Activated T-helper 1 cell treated with anti-CD3 and anti-CD28 coated beads, Interleukin-12 subunit alpha, Interleukin-12 subunit beta, Interleukin-2, Interleukin-4 antibody, amounts not matched to agents 30 ng/mL and 10 ng/mL and 1 ng/mL, durations not matched to agents 14 hours and 24 hours and 36 hours (primary cell): ENCODE measurements at regions not wholly inside any gene's neighbourhood (a gene's known extent, or its start where the extent isn't known, plus 50 kb on each side); places are given as distances from the start of the nearest gene placed in this dataset.
"Not testable (repeated sequence)": the region's sequence is repeated elsewhere in the genome, so short reads cannot be mapped to it uniquely, and the experiment has no call there.

Source experiments
- DNase-seq: peaks from one replicate; pipeline ENCODE4 v3.0.0; 2021; ENCODE audit warnings: low spot score
- H3K27ac Mint-ChIP-seq: one replicate; pipeline ENCODE4 v1.8.0; 2021; ENCODE audit warnings: mild to moderate bottlenecking, mixed read lengths
- H3K27me3 Mint-ChIP-seq: one replicate; pipeline ENCODE4 v1.8.0; 2022; ENCODE audit warnings: mild to moderate bottlenecking, moderate library complexity, mixed read lengths; ENCODE audit not compliant: insufficient read depth
- H3K36me3 Mint-ChIP-seq: one replicate; pipeline ENCODE4 v1.8.0; 2021; ENCODE audit warnings: low read depth, mixed read lengths
- H3K4me1 Mint-ChIP-seq: one replicate; pipeline ENCODE4 v1.8.0; 2021; ENCODE audit warnings: low read depth, mixed read lengths
- H3K4me3 Mint-ChIP-seq: one replicate; pipeline ENCODE4 v1.8.0; 2021; ENCODE audit warnings: mild to moderate bottlenecking, moderate library complexity, mixed read lengths
- H3K9me3 Mint-ChIP-seq: one replicate; pipeline ENCODE4 v1.8.0; 2021; ENCODE audit warnings: mixed read lengths
- intact Hi-C: fragments of 100-400 bp; cut with micrococcal nuclease; formaldehyde crosslinking; loops from one replicate; pipeline ENCODE4 v1.15.1; 2024

DNA sequence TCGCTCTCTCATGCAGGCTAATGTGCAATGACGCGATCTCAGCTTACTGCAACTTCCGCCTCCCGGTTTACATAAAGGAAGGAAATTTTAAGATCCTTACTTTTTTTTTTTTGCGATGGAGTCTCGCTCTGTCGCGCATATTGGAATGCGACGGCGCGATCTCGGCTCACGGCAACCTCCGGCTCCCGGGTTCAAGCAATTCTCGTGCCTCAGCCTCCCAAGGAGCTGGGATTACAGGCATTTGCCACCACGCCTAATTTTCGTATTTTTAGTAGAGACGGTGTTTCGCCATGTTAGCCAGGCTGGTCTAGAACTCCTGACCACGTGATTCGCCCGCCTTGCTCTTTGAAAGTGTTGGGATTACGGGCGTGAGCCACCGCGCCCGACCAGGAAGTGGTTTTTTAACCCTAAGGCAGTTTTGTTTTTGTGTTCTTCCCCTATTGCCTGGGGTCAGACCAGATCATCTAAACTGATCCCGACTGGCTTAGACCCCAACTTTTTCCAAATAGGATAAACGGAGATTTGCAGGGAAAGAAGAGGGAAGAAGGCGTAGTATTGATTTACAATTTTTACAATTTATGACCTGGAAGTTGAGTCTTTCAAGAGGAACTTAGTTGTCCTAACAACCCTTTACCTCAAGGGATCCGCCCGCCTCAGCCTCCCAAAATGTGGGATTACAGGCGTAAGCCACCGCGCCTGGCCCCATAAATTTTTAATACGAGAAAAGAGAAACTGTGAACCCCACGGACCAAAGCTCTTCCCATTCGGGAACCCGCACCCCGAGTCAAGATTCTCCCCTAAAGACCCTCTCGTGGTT lies 142.0 kb downstream of the ZNF737 start:
- intact Hi-C loops, result loop anchor here (2.0 to 10.0 kb wide), 3 partner anchors 185 to 1411 kb away; partner anchors contain the start of genes ZNF43 and ZNF431
- Mint-ChIP-seq H3K36me3 (peaks cover 15% of the 10 kb centered on the region), H3K27me3 (no peaks in the 10 kb centered on the region), H3K4me3 (peak overlapping the region; percentile 94), H3K27ac (peak overlapping the region; percentile 97), H3K4me1 (no peaks in the 10 kb centered on the region), H3K9me3 (peaks cover 37% of the 10 kb centered on the region)
- peak; percentile 4 for DNase-seq

DNA sequence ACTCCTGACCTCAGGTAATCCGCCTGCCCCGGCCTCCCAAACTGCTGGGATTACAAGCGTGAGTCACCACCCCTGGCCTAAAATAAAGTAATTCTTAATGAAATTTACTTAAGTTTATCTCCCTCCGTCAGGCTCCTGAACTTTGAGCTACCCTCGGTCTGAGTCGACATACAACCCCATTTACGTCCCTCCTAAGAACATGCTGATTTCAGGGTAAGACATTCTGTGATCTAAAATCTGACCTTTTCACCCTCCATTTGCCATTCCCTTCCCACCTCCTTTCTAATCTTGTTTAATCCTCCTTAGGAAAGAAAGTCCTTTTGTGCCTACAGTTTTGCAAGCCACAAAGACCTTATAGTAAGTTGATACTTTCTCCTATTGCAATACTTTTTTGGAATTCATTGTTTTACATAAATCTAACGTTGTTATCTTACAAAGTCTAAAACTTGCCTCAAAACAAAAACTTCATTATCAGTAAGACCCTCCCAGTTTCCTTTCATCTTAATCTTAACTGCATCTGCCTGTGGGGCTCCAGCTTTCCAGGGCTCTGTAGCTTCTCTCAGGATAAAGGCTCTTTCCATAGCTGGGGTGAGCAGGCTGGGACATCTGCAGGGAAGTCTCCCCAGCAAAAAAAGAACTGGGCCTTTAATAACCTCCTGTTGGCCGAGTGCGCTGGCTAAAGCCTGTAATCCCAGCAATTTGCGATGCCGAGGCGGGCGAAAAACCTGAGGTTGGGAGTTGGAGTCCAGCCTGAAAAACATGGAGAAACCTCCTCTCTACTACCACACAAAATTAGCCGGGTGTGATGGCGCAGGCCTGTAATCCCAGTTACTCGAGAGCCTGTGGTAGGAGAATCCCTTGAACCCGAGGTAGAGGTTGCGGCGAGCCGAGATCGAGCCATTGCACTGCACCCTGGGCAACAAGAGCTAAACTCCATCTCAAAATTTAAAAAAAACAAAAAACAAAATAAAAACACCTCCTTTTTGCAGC lies 143.1 kb downstream of the ZNF737 start:
- H3K27me3 Mint-ChIP-seq, result no peaks in the 10 kb centered on the region
- peak overlapping the region; percentile 94 for H3K4me3 Mint-ChIP-seq
- peaks cover 16% of the 10 kb centered on the region for H3K36me3 Mint-ChIP-seq
- no peak for DNase-seq
- H3K9me3 Mint-ChIP-seq, result peaks cover 34% of the 10 kb centered on the region
- H3K27ac Mint-ChIP-seq, result no peak overlapping the region
- no peaks in the 10 kb centered on the region for H3K4me1 Mint-ChIP-seq
- intact Hi-C loops, result loop anchor here (2.0 to 10.0 kb wide), 3 partner anchors 184 to 1412 kb away; partner anchors contain the start of genes ZNF43 and ZNF431

GRCh38 chr19:20416661-20417060 lies 148.9 kb downstream of the ZNF737 start:
- H3K27me3 Mint-ChIP-seq, result no peaks in the 10 kb centered on the region
- no peak for DNase-seq
- H3K36me3 Mint-ChIP-seq, result peaks cover 16% of the 10 kb centered on the region
- H3K4me3 Mint-ChIP-seq, result no peak overlapping the region
- peaks cover 52% of the 10 kb centered on the region for H3K9me3 Mint-ChIP-seq
- H3K27ac Mint-ChIP-seq, result no peak overlapping the region
- intact Hi-C loops, result no loop called here
- H3K4me1 Mint-ChIP-seq, result no peaks in the 10 kb centered on the region

DNA sequence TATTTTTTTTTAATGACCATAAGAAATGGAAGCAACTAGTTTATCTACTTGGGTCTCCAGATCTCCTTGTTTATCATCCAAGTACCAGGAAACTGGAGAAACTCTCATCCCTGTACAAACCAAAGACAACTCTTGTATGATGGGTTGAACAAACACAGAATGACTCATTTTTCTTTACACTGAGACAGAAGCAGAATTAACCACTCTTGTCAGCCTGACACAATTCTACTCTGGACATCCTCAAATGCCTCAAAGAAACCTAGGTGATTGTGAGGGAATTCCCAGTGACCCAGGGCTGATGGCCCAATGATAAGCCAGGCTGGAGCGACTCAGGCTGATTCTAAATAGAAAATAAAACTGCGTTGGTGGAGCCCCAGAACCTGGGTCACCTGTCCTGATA lies 151.5 kb downstream of the ZNF737 start:
- intact Hi-C loops, result no loop called here
- Mint-ChIP-seq H3K9me3 (peaks cover 42% of the 10 kb centered on the region), H3K36me3 (peaks cover 20% of the 10 kb centered on the region), H3K4me1 (no peaks in the 10 kb centered on the region), H3K27me3 (no peaks in the 10 kb centered on the region), H3K27ac (no peak overlapping the region), H3K4me3 (no peak overlapping the region)
- DNase-seq, result no peak

- intact Hi-C loops, result no loop called here
- DNase-seq, result no peak
- no peaks in the 10 kb centered on the region for H3K4me1 Mint-ChIP-seq
- no peak overlapping the region for H3K27ac Mint-ChIP-seq
- H3K4me3 Mint-ChIP-seq, result no peak overlapping the region
- peaks cover 21% of the 10 kb centered on the region for H3K36me3 Mint-ChIP-seq
- peaks cover 45% of the 10 kb centered on the region for H3K9me3 Mint-ChIP-seq
- no peaks in the 10 kb centered on the region for H3K27me3 Mint-ChIP-seq
Measured at GRCh38 chr19:20413705-20414104, 151.9 kb downstream of the ZNF737 start.

DNA sequence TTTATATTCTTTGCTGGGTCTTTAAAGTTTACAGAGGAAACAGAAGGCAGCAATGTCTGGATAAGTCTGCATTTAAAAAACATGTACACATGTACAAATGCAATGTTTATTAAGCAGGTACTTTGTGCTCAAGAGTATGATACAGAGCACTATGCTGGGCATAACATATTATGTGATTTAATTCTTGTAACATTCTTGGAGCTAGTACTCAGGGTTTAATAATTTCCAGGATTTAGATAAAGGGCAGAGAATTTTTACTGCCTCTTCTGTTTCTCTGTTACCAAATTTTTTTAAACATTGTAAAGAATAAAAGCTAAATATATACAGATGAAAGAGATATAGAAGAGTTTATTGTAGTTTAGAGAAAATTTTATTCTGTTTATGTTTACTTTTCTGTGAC lies 152.7 kb downstream of the ZNF737 start:
- Mint-ChIP-seq H3K4me1 (no peaks in the 10 kb centered on the region), H3K9me3 (peaks cover 49% of the 10 kb centered on the region), H3K4me3 (no peak overlapping the region), H3K27me3 (no peaks in the 10 kb centered on the region), H3K36me3 (peaks cover 23% of the 10 kb centered on the region), H3K27ac (no peak overlapping the region)
- DNase-seq, result no peak
- intact Hi-C loops, result no loop called here

DNA sequence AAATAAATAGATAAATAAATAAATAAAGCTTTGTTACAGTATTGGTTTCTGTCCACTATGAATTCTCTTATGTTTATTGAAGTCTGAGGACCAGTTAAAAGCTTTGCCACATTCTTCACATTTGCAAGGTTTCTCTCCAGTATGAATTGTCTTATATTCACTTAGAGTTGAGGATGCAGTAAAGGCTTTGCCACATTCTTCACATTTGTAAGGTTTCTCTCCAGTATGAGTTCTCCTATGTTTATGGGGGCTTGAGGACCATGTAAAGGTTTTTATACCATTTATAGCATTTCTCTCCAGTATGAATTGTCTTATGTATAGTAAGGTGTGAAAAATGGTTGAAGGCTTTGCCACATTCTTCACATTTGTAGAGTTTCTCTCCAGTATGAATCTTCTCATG lies 168.3 kb downstream of the ZNF737 start:
- no peak overlapping the region for H3K27ac Mint-ChIP-seq
- intact Hi-C loops, result no loop called here
- DNase-seq, result no peak
- no peaks in the 10 kb centered on the region for H3K27me3 Mint-ChIP-seq
- peaks cover 2% of the 10 kb centered on the region for H3K36me3 Mint-ChIP-seq
- H3K9me3 Mint-ChIP-seq, result peaks cover 41% of the 10 kb centered on the region
- no peak overlapping the region for H3K4me3 Mint-ChIP-seq
- no peaks in the 10 kb centered on the region for H3K4me1 Mint-ChIP-seq

- Mint-ChIP-seq H3K4me1 (no peaks in the 10 kb centered on the region), H3K9me3 (peaks cover 42% of the 10 kb centered on the region), H3K27me3 (no peaks in the 10 kb centered on the region), H3K4me3 (no peak overlapping the region), H3K36me3 (no peaks in the 10 kb centered on the region), H3K27ac (no peak overlapping the region)
- no peak for DNase-seq
- intact Hi-C loops, result no loop called here
Measured at GRCh38 chr19:20388706-20389225, 176.8 kb downstream of the ZNF737 start.

- DNase-seq, result no peak
- H3K27me3 Mint-ChIP-seq, result no peaks in the 10 kb centered on the region
- H3K4me3 Mint-ChIP-seq, result no peak overlapping the region
- H3K36me3 Mint-ChIP-seq, result no peaks in the 10 kb centered on the region
- H3K9me3 Mint-ChIP-seq, result peaks cover 51% of the 10 kb centered on the region
- H3K4me1 Mint-ChIP-seq, result no peaks in the 10 kb centered on the region
- intact Hi-C loops, result no loop called here
- H3K27ac Mint-ChIP-seq, result no peak overlapping the region
Measured at GRCh38 chr19:20385061-20385460, 180.5 kb downstream of the ZNF737 start.

DNA sequence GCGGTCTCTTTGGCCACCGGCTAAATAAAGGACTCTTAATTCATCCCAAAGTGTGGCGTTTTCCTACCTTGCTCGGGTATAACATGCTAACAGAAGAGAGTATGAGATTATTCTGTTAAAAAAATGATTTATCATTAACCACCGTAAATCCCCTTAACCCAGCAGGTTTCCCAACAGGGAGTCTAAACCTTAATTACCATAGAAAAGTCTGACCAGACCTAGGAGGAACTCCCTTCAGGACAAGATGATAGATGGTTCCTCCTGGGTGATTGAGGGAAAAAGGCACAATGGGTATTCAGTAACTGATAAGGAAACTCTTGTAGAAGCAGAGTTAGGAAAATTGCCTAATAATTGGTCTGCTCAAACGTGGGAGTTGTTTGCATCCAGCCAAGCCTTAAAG lies 193.7 kb downstream of the ZNF737 start:
- peaks cover 80% of the 10 kb centered on the region for H3K9me3 Mint-ChIP-seq
- intact Hi-C loops, result no loop called here
- H3K27ac Mint-ChIP-seq, result no peak overlapping the region
- no peaks in the 10 kb centered on the region for H3K4me1 Mint-ChIP-seq
- no peak for DNase-seq
- no peak overlapping the region for H3K4me3 Mint-ChIP-seq
- H3K36me3 Mint-ChIP-seq, result no peaks in the 10 kb centered on the region
- no peaks in the 10 kb centered on the region for H3K27me3 Mint-ChIP-seq

DNA sequence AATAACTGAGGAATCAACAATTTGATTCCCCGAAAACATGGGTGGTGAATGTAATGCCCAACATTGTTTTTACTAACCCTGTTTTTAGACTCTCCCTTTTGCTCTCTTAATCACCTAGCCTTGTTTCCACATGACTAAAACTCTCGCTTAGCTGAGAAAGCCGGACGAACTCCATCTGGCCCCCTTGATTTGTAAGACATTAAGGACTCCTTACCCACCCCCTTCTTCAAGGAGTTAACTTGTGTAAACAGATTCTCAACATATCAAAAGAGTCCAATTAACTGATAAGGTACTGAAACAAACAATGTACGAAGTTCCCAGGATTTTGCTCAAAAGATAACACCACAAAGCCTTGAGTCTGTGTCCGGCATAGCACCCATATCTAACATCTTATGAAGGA lies 194.3 kb downstream of the ZNF737 start:
- peaks cover 80% of the 10 kb centered on the region for H3K9me3 Mint-ChIP-seq
- H3K4me1 Mint-ChIP-seq, intact Hi-C loops, H3K36me3 Mint-ChIP-seq, DNase-seq, H3K27me3 Mint-ChIP-seq, H3K4me3 Mint-ChIP-seq, H3K27ac Mint-ChIP-seq: not testable (repeated sequence)

- intact Hi-C loops, result no loop called here
- Mint-ChIP-seq H3K27me3 (no peaks in the 10 kb centered on the region), H3K4me3 (no peak overlapping the region), H3K27ac (no peak overlapping the region), H3K9me3 (peaks cover 88% of the 10 kb centered on the region), H3K36me3 (no peaks in the 10 kb centered on the region), H3K4me1 (no peaks in the 10 kb centered on the region)
- DNase-seq, result no peak
Measured at GRCh38 chr19:20367811-20368294, 197.7 kb downstream of the ZNF737 start.
